ENCODE measurements at regions not wholly inside any gene's neighbourhood (a gene's known extent, or its start where the extent isn't known, plus 50 kb on each side); places are given as distances from the start of the nearest gene placed in this dataset.

DNA sequence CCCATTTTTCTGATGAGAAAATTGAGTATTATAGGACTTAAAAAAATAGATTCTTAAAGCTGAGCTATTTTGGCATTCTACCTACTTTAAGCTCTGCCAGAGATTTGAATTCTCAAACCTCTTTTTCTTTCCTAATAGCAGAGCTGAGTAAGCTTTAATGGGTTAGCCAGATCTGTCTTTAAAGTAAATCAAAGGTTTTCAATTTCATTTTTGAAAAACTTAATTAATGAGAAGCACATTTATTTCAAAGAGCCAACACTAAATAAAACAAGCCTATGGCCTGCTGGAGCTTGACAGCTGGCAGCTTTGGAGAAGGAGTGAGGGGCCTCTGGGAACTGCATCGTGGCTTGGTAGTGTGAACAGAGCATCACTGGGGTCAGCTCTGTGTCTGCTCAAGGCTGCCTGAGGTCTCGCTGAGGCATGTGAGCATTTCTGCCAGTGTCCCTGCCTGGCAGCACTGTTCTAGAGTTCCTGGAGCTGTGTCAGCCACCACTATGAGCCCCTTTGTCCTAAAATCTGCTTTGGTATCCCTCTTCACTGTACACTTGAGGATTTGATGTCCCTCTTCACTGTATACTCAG lies 50.4 kb upstream of the PRSS23 start:
- no peak for DNase-seq (ENCODE audit: low read depth)
- no peak for TF ChIP-seq MYC (IDR thresholded peaks at IDR 0.05; ENCODE audit: low read depth, low read length)
- TF ChIP-seq, protein P1, sequence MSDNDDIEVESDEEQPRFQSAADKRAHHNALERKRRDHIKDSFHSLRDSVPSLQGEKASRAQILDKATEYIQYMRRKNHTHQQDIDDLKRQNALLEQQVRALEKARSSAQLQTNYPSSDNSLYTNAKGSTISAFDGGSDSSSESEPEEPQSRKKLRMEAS (IDR thresholded peaks at IDR 0.05; ENCODE audit: low read depth, low read length), result no peak
- no peak for TF ChIP-seq CTCF (IDR thresholded peaks at IDR 0.05; ENCODE audit: low read depth, low read length)
- no peak for TF ChIP-seq POLR2A (IDR thresholded peaks at IDR 0.05; ENCODE audit: extremely low read depth, insufficient read length)
- H3K4me3 ChIP-seq (ENCODE audit: low read depth, low read length), result no peak overlapping the region

GRCh38 chr11:86749376-86749775 lies 51.0 kb upstream of the PRSS23 start:
- no peak for DNase-seq (ENCODE audit: low read depth)
- TF ChIP-seq POLR2A (IDR thresholded peaks at IDR 0.05; ENCODE audit: extremely low read depth, insufficient read length) (no peak), CTCF (IDR thresholded peaks at IDR 0.05; ENCODE audit: low read depth, low read length) (no peak), MYC (IDR thresholded peaks at IDR 0.05; ENCODE audit: low read depth, low read length) (no peak)
- TF ChIP-seq, protein P1 (IDR thresholded peaks at IDR 0.05; ENCODE audit: low read depth, low read length), result no peak
- H3K4me3 ChIP-seq (ENCODE audit: low read depth, low read length), result no peak overlapping the region

- H3K4me3 ChIP-seq (ENCODE audit: low read depth, low read length), result no peak overlapping the region
- DNase-seq (ENCODE audit: low read depth), result no peak
- TF ChIP-seq, protein P1 (IDR thresholded peaks at IDR 0.05; ENCODE audit: low read depth, low read length), result no peak
- TF ChIP-seq MYC (IDR thresholded peaks at IDR 0.05; ENCODE audit: low read depth, low read length) (no peak), CTCF (IDR thresholded peaks at IDR 0.05; ENCODE audit: low read depth, low read length) (no peak), POLR2A (IDR thresholded peaks at IDR 0.05; ENCODE audit: extremely low read depth, insufficient read length) (no peak)
These were observed 52.0 kb upstream of the PRSS23 start for GRCh38 chr11:86748296-86748695.

- H3K4me3 ChIP-seq (ENCODE audit: low read depth, low read length), result no peak overlapping the region
- no peak for TF ChIP-seq CTCF (IDR thresholded peaks at IDR 0.05; ENCODE audit: low read depth, low read length)
- TF ChIP-seq, protein P1 (IDR thresholded peaks at IDR 0.05; ENCODE audit: low read depth, low read length), result no peak
- no peak for TF ChIP-seq MYC (IDR thresholded peaks at IDR 0.05; ENCODE audit: low read depth, low read length)
- TF ChIP-seq POLR2A (IDR thresholded peaks at IDR 0.05; ENCODE audit: extremely low read depth, insufficient read length), result no peak
- no peak for DNase-seq (ENCODE audit: low read depth)
These were observed 52.5 kb upstream of the PRSS23 start for GRCh38 chr11:86747801-86748200.

DNA sequence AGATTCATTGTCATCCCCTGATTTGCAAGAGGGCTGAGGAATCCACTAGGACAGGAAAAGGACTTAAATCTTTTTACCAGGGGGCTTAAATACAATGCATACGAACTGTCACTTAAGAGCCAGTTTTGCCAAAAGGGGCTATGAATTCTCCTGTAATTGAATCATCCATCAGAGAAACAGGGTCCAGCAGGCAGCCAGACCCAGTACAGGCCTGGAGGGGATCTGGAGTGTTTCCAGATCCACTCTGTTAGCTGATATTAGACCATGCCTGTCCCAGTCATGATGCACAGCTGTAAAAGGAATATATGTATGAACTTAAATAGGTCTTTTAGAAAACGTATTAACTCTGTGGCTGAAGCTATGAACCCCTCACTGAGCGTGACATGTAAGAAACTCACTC lies 53.8 kb upstream of the PRSS23 start:
- no peak overlapping the region for H3K4me3 ChIP-seq (ENCODE audit: low read depth, low read length)
- no peak for DNase-seq (ENCODE audit: low read depth)
- no peak for TF ChIP-seq MYC (IDR thresholded peaks at IDR 0.05; ENCODE audit: low read depth, low read length)
- no peak for TF ChIP-seq POLR2A (IDR thresholded peaks at IDR 0.05; ENCODE audit: extremely low read depth, insufficient read length)
- no peak for TF ChIP-seq CTCF (IDR thresholded peaks at IDR 0.05; ENCODE audit: low read depth, low read length)
- TF ChIP-seq, protein P1 (IDR thresholded peaks at IDR 0.05; ENCODE audit: low read depth, low read length), result no peak
